ENCODE measurements at regions not wholly inside any gene's neighbourhood (a gene's known extent, or its start where the extent isn't known, plus 50 kb on each side); places are given as distances from the start of the nearest gene placed in this dataset.

DNA sequence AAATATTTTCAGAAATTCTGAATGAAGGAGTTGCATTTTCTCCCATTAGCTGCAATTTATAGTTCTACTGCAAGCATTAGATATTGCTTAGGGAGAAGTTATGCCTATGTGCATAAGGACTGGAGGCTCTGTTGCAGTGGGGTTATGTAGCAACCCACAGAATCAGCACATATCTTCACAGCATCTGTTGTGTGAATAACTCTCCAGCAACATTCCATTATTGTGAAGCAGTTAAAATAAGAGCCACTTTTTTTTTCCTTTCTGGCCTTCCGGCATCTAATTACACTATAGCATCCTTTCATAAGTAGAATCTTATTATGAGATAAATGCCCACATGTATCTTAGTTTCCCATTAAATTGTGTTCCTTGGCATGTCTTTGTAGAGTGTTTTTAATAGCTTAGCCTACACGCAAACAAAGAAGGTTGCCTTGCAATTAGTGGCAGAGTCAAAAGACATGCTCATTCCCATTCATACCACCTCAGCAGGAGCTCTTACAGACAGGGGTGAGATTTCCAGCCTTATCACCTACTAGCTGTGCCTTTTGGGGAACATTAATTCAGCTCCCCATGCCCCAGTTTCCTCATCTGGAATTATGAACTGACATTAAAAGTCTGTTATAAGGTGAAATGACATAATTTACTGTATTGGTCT is 596.0 kb upstream of the GOT2 start:
- TF ChIP-seq POLR2AphosphoS5 (IDR thresholded peaks at IDR 0.05) = no peak
- TF ChIP-seq, protein P1, sequence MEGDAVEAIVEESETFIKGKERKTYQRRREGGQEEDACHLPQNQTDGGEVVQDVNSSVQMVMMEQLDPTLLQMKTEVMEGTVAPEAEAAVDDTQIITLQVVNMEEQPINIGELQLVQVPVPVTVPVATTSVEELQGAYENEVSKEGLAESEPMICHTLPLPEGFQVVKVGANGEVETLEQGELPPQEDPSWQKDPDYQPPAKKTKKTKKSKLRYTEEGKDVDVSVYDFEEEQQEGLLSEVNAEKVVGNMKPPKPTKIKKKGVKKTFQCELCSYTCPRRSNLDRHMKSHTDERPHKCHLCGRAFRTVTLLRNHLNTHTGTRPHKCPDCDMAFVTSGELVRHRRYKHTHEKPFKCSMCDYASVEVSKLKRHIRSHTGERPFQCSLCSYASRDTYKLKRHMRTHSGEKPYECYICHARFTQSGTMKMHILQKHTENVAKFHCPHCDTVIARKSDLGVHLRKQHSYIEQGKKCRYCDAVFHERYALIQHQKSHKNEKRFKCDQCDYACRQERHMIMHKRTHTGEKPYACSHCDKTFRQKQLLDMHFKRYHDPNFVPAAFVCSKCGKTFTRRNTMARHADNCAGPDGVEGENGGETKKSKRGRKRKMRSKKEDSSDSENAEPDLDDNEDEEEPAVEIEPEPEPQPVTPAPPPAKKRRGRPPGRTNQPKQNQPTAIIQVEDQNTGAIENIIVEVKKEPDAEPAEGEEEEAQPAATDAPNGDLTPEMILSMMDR (IDR thresholded peaks at IDR 0.05) = no peak
- no peak for TF ChIP-seq POLR2A (IDR thresholded peaks at IDR 0.05)
- no peak for TF ChIP-seq EP300 (IDR thresholded peaks at IDR 0.05)
- WGBS = 56% methylated on average over 2 of the region's 2 CpGs
- H3K4me1 ChIP-seq = no peaks in the 10 kb centered on the region
- no peaks in the 10 kb centered on the region for H3K9me3 ChIP-seq
- H3K27ac ChIP-seq = no peak overlapping the region
- no peak overlapping the region for H3K4me3 ChIP-seq
- no peak for DNase-seq (ENCODE audit: low spot score in 2 of 2)
- H3K36me3 ChIP-seq = no peaks in the 10 kb centered on the region
- no peaks in the 10 kb centered on the region for H3K27me3 ChIP-seq

DNA sequence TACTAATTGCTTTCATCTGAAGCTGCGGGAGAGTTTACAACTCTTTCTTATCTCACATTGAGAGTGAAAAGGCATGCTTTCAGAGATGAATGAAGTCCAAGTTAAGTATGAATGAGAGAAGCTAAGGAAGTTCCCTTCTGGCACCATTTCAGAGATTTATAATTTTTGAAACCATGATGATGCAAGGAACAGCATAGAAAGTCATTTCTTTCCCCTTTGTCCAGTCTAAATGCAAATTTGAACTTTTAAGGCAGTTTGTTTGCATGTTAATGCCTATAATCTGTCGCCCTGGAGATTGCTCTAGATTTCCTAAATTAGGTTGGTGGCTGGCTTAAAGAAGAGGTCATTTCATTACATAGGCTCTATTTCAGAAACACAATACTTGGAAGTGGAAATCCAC is 594.8 kb upstream of the GOT2 start:
- 64% methylated on average over 2 of the region's 2 CpGs for WGBS
- Histone ChIP-seq H3K36me3 (no peaks in the 10 kb centered on the region), H3K4me3 (no peak overlapping the region), H3K27me3 (no peaks in the 10 kb centered on the region), H3K27ac (no peak overlapping the region), H3K4me1 (no peaks in the 10 kb centered on the region), H3K9me3 (no peaks in the 10 kb centered on the region)
- DNase-seq (ENCODE audit: low spot score in 2 of 2) = no peak
- TF ChIP-seq POLR2A (IDR thresholded peaks at IDR 0.05) (no peak), POLR2AphosphoS5 (IDR thresholded peaks at IDR 0.05) (no peak), EP300 (IDR thresholded peaks at IDR 0.05) (no peak)
- TF ChIP-seq, protein P1 (IDR thresholded peaks at IDR 0.05) = no peak

DNA sequence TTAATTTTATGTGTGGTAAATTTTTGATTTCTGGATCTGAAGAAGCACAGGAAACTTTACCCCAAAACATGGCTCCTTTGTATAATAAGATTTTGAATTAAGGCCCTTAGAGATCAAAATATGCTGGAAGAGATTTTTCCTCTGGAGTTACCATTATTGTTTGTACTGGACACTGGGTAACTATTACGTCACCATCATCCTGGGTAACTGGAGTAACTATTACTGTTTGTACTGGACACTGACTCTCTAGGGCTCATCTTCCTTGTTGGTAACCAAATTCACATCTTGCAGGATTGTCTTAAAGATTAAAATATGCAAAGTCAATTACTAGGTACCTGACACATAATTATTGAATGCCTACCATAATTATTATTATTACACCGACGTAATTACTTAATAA is 593.8 kb upstream of the GOT2 start:
- Histone ChIP-seq H3K36me3 (no peaks in the 10 kb centered on the region), H3K27me3 (no peaks in the 10 kb centered on the region), H3K4me1 (no peaks in the 10 kb centered on the region), H3K4me3 (no peak overlapping the region), H3K9me3 (no peaks in the 10 kb centered on the region), H3K27ac (no peak overlapping the region)
- TF ChIP-seq, protein P1 (IDR thresholded peaks at IDR 0.05) = no peak
- TF ChIP-seq POLR2A (IDR thresholded peaks at IDR 0.05) = no peak
- DNase-seq (ENCODE audit: low spot score in 2 of 2) = no peak
- WGBS = 91% methylated on average over 3 of the region's 3 CpGs

DNA sequence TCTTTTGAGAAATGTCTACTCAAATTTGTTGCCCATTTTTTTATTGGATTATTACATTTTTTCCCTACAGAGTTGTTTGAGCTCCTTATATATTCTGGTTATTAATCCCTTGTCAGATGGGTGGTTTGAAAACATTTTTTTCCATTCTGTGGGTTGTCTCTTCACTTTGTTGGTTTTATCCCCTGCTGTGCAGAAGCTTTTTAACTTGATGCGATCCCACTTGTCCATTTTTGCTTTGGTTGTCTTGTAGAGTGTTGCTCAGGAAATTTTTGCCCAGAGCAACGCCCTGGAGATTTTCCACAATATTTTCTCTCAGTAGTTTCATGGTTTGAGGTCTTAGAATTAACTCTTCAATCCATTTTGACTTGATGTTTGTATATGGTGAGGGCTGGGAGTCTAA is 592.8 kb upstream of the GOT2 start:
- Histone ChIP-seq H3K36me3 (no peaks in the 10 kb centered on the region), H3K4me3 (no peak overlapping the region), H3K27ac (no peak overlapping the region), H3K4me1 (no peaks in the 10 kb centered on the region), H3K27me3 (no peaks in the 10 kb centered on the region), H3K9me3 (no peaks in the 10 kb centered on the region)
- no peak for TF ChIP-seq POLR2AphosphoS5 (IDR thresholded peaks at IDR 0.05)
- no peak for TF ChIP-seq POLR2A (IDR thresholded peaks at IDR 0.05)
- no peak for TF ChIP-seq EP300 (IDR thresholded peaks at IDR 0.05)
- TF ChIP-seq, protein P1 (IDR thresholded peaks at IDR 0.05) = no peak
- 87% methylated on average over 2 of the region's 2 CpGs for WGBS
- no peak for DNase-seq (ENCODE audit: low spot score in 2 of 2)

DNA sequence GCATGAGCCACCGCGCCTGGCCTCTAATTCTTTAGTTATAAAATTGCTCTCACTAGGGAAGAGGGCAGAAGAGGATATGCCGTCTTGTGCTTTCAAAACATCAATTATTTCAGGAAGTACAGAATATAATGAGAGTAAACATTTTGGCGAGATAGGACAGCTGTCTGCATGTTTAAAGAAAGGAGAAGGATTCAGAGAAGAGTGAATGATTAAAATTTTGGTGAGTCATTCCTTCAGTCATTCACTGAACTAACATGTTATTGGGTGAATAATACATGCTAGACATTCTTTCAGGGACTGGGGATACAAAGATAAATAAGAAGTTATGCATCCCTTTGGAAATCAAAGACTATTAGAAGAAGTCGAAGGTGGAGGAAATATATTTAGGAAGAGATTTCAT is 590.3 kb upstream of the GOT2 start:
- TF ChIP-seq EP300 (IDR thresholded peaks at IDR 0.05) (no peak), POLR2A (IDR thresholded peaks at IDR 0.05) (no peak), POLR2AphosphoS5 (IDR thresholded peaks at IDR 0.05) (no peak)
- TF ChIP-seq, protein P1 (IDR thresholded peaks at IDR 0.05) = no peak
- Histone ChIP-seq H3K27ac (no peak overlapping the region), H3K36me3 (no peaks in the 10 kb centered on the region), H3K4me1 (no peaks in the 10 kb centered on the region), H3K4me3 (no peak overlapping the region), H3K27me3 (no peaks in the 10 kb centered on the region), H3K9me3 (no peaks in the 10 kb centered on the region)
- DNase-seq (ENCODE audit: low spot score in 2 of 2) = no peak
- WGBS = 79% methylated on average over 5 of the region's 5 CpGs
